Mesodermal cell (in vitro differentiated cells): ENCODE measurements at regions not wholly inside any gene's neighbourhood (a gene's known extent, or its start where the extent isn't known, plus 50 kb on each side); places are given as distances from the start of the nearest gene placed in this dataset.
"Not testable (repeated sequence)": the region's sequence is repeated elsewhere in the genome, so short reads cannot be mapped to it uniquely, and the experiment has no call there.

Source experiments
- H3K27ac ChIP-seq: 2 replicates; pipeline ENCODE4 v1.7.0; 2013; ENCODE audit warnings: mild to moderate bottlenecking, low read depth, low read length, moderate library complexity; ENCODE audit not compliant: severe bottlenecking
- H3K36me3 ChIP-seq: 2 replicates; pipeline ENCODE4 v1.7.1; 2013; ENCODE audit warnings: mild to moderate bottlenecking, low read length, moderate library complexity; ENCODE audit not compliant: control insufficient read depth, insufficient read depth
- H3K4me1 ChIP-seq: one replicate; pipeline ENCODE4 v1.7.1; 2013; ENCODE audit warnings: mild to moderate bottlenecking, low read length; ENCODE audit not compliant: insufficient read depth, control insufficient read depth, poor library complexity, severe bottlenecking
- H3K4me3 ChIP-seq: 2 replicates; pipeline ENCODE4 v1.7.0; 2013; ENCODE audit warnings: low read length, control low read depth, mild to moderate bottlenecking; ENCODE audit not compliant: insufficient read depth, poor library complexity, severe bottlenecking; ENCODE audit errors: extremely low read depth
- H3K9me3 ChIP-seq: 2 replicates; pipeline ENCODE4 v1.7.1; 2013; ENCODE audit warnings: mild to moderate bottlenecking, low read length, moderate library complexity; ENCODE audit not compliant: control insufficient read depth
- WGBS, 2 experiments: methylation state at CpG; one replicate each; pipeline ENCODE4 v1.1.5; 2013; ENCODE audit warnings: missing lambda C conversion rate in 2 of 2; ENCODE audit not compliant: insufficient coverage in 2 of 2; 5-methylcytosine and 5-hydroxymethylcytosine counted together

DNA sequence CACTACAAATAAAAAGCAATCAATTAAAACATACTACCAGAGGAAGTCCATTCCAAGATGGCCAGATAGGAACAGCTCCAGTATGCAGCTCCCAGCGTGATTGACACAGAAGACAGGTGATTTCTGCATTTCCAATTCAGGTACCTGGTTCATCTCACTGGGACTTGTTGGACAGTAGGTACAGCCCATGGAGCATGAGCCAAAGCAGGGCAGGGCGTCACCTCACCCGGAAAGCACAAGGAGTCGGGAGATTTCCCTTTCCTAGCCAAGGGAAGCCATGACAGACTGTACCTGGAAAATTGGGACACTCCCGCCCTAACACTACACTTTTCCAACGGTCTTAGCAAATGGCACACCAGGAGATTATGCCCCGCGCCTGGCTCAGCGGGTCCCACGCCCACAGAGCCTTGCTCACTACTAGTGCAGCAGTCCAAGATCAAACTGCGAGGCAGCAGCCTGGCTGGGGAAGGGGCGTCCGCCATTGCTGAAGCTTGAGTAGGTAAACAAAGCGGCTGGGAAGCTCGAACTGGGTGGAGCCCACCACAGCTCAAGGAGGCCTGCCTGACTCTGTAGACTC is 106.0 kb downstream of the BUD13 start:
- 84 to 94% methylated on average over 9 to 14 of the region's 15 CpGs for WGBS, 2 experiments
- not testable (repeated sequence) for H3K4me3 ChIP-seq

DNA sequence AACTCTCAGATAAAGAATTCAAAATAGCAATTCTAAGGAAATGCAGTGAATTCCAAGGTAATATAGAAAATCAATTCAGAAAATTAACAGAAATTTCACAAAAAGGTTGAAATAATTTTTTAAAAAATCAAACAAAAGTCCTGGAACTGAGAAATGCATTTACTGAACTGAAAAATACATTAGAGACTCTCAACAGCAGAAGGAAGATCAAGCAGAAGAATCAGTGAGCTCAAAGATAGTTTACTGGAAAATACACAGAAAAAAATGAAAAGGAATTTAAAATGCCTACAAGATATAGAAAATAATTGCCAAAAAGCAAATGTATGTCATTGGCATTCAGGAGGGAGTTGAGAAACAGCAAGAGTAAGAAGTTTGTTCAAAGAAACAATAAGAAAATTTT is 107.3 kb downstream of the BUD13 start:
- H3K9me3 ChIP-seq: peaks cover 14% of the 10 kb centered on the region
- no peak overlapping the region for H3K4me3 ChIP-seq
- H3K4me1 ChIP-seq: no peaks in the 10 kb centered on the region

More for the DNA sequence above, 106.0 kb downstream of the BUD13 start:
- not testable (repeated sequence) for H3K27ac ChIP-seq, H3K36me3 ChIP-seq, H3K4me1 ChIP-seq
- H3K9me3 ChIP-seq: peaks cover 14% of the 10 kb centered on the region

DNA sequence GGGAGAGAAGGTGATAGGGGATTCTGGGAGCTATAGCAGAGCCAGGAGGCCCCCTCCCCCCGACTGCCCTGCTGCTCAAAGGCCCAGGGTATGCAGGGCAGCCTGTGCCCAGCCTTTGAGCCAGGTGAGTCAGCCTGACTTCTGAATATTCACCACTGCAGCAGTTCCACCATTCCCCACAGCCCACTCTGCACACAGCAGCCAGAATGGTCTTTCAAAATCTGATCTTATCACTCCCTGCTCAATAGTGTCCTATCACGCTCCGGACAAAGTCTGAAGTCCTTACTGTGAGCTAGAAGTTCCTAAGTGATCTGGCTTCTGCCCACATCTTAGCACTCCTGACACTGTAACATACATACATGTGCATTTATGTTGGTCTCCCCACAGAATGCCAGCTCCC is 111.7 kb downstream of the BUD13 start:
- Histone ChIP-seq H3K36me3 (no peaks in the 10 kb centered on the region), H3K4me3 (no peak overlapping the region), H3K27ac (no peak overlapping the region), H3K9me3 (peaks cover 13% of the 10 kb centered on the region), H3K4me1 (no peaks in the 10 kb centered on the region)
- 80 to 92% methylated on average over 3 of the region's 3 CpGs for WGBS, 2 experiments

More for the DNA sequence above, 107.3 kb downstream of the BUD13 start:
- Histone ChIP-seq H3K36me3 (no peaks in the 10 kb centered on the region), H3K27ac (no peak overlapping the region)

DNA sequence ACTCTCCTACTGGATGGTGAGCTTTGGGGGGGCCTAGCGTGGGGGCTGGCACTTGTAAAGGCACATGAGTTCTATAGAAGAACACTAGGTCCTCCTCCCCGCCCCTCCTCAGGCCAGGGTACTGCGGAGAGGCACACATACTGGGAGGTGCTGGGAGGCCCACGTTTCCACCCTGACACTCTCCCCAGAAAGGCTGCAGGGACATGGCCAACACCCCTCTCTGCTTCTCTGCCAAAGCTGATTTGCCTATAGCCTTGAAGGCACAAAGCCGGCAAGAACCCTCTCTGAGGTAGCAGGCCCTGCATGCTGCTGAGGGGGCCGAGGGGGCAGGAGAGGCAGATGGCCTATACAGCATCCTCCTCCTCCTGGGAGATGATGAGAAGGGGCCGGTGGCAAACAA is 112.8 kb downstream of the BUD13 start:
- H3K9me3 ChIP-seq: peaks cover 3% of the 10 kb centered on the region
- no peaks in the 10 kb centered on the region for H3K4me1 ChIP-seq
- H3K36me3 ChIP-seq: no peaks in the 10 kb centered on the region
- H3K27ac ChIP-seq: no peak overlapping the region
- 88 to 100% methylated on average over 3 to 6 of the region's 7 CpGs for WGBS, 2 experiments
- H3K4me3 ChIP-seq: no peak overlapping the region

DNA sequence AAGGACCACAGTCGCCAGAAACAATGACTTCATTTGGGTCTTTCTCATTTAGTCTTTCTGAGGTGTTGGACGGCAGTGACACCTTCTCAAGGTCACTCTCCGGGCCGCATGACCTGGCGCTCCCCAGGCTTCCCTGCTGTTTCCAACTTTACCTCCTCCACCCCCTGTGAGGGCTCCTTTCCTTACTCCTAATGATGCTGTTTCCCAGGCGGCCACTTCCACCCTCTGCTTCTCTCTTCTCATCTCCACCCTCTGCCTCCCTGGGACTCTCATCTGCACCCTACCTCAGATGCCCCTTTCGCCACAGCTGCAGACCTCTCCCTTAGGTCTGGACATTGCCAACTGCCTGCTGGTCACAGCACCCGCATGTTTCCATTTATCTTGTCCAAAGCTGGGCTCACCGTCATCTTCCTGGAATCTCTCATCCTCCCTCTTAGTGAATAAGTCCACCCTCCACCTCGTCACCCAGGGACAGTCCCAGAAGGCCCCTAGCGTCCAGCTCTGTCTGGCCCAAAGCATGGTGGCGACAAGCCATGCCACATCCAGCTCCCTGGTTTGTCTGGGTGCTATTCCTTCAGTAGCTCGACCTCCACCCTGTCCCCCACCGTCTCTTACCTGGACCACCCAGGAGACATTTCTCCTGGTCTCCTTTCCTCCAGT is 113.8 kb downstream of the BUD13 start:
- Histone ChIP-seq H3K27ac (no peak overlapping the region), H3K4me1 (no peaks in the 10 kb centered on the region), H3K4me3 (no peak overlapping the region), H3K9me3 (no peaks in the 10 kb centered on the region), H3K36me3 (no peaks in the 10 kb centered on the region)
- 92 to 93% methylated on average over 13 to 14 of the region's 14 CpGs for WGBS, 2 experiments

DNA sequence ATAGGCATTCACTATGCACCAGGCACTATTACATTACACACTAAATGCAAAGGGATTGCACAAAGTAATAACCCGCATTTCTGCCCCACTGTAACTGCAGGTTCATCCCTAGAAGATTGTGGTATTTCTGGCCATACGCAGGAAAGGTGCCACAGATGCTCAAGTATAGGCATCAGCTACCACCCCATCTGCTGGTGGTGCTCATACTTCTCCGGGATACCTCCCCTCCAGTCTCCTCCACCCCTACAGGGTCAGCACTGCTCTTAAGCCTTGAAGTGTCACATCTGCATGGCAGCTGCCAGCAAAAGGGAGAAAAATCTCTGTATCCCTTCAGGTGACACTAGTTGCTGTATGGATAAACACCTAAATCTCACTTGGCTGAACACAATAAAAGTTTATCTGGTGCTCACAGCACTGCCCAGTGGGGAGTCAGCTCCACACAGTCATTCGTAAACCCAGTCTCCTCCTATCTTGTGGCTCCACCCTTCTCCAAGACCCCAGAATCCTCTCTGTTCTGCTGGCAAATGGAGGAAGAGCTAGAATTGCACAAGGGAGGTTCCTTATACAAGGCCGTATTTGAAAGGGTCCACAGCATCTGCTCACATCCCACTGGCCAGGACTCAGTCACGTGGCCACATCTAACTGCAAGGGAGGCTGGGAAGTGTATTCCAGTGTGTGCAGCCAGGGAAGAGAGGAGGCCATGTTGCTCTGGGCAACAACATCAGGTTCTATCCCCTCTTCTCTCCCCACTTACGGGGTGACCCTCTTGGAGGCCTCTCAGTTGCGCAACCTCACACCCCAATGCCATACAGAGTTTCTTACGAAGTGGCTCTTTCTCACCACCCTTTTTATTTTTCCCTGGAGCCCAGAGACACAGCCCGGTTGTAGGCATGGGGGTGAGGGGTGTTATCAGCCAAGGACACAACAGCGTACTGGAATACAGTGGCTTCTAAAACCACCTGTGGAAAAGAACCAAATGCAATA is 114.7 kb downstream of the BUD13 start:
- Histone ChIP-seq H3K4me3 (no peak overlapping the region), H3K9me3 (no peaks in the 10 kb centered on the region), H3K4me1 (no peaks in the 10 kb centered on the region), H3K27ac (no peak overlapping the region), H3K36me3 (no peaks in the 10 kb centered on the region)
- whole genome bisulfite sequencing, 2 experiments: 89 to 95% methylated on average over 6 to 7 of the region's 11 CpGs

DNA sequence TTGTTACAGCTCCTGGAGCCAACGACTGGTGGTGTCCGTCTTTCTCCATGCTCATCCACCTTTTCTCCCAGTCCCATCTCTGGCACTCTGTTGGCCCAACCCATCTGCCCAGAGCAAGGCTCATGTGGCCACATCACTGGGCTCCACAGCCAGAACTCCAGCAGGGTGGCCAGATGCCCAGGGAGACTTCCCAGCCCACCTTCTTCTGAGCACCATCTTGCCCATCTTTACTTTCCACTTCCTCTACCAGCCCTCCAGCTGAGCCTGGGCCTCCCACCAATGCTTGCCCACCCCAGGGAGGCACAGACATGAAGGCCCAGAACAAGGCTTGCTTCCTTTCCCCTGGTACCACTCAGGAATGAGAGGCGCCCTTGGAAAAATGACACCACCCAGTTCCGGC is 116.8 kb downstream of the BUD13 start:
- WGBS, 2 experiments: 81 to 96% methylated on average over 2 to 3 of the region's 4 CpGs
- H3K9me3 ChIP-seq: no peaks in the 10 kb centered on the region
- no peak overlapping the region for H3K27ac ChIP-seq
- no peak overlapping the region for H3K4me3 ChIP-seq
- no peaks in the 10 kb centered on the region for H3K36me3 ChIP-seq
- H3K4me1 ChIP-seq: no peaks in the 10 kb centered on the region

DNA sequence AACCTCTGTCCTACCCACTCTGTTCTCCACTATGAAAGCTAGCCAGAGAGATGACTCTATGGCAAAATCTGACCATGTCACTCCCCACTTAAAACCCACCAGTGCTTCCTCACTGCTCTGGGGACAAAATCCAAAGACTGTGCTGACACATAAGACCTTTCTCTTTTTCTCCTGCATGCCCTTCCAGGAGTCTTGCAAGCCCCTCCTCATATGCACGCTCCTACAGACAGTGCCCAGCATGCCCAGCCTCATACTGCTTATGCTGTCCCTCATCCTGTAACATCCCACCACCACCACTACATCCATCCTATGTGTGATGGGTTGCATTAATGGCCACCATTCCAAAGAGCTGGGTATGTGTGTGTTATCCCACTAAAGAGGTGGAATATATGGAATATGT is 118.3 kb downstream of the BUD13 start:
- Histone ChIP-seq H3K4me1 (no peaks in the 10 kb centered on the region), H3K36me3 (no peaks in the 10 kb centered on the region), H3K4me3 (no peak overlapping the region), H3K9me3 (no peaks in the 10 kb centered on the region), H3K27ac (no peak overlapping the region)
- 100% methylated on average over 1 of the region's 1 CpG; no CpG with 5 or more reads in 1 of the 2 experiments for WGBS, 2 experiments

DNA sequence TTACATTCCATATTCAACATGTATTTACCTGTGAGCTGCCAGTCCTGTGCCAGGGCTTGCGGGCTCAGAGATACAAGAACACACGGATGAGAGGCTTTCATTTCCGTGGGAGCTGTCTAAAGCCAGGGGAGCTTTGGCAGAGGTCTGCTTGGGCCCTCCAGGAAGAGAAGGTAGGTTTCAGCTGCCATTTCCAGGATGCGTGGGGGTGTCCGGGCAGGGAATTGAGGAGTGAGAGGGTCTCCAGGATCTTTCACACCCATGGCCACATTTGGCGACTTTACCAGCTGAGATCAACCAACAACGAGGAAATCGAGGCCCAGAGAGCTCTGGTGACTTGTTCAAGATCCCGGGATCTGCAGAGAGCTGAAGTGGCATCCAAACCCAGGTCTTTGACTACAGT is 119.6 kb downstream of the BUD13 start:
- WGBS, 2 experiments: 91 to 95% methylated on average over 6 to 8 of the region's 9 CpGs
- H3K4me3 ChIP-seq: no peak overlapping the region
- H3K27ac ChIP-seq: no peak overlapping the region

DNA sequence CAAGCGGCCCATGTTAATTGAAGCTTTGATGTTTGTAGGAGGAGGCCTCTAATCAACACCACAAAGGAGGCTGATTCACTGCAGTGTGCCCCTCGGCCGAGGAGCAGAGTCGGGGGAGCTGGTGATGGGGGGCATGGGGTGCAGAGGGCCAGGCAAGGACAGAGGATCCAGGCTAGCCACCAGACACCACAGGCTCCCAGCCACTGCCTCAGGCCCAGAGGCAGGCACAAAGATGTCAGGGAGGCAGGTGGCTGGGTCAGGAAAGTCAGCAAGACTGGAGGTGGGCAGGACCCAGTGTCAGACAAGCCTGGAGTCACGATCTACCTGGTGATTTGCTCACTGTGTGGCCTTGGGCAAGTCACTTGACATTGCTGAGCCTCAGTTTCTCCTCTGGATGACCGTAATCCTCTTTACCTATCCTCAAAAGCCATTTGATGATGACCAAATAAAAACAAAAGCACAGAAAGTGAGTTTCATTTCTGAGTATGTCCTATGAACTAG is 121.0 kb downstream of the BUD13 start:
- no peaks in the 10 kb centered on the region for H3K4me1 ChIP-seq
- WGBS, 2 experiments: 56 to 58% methylated on average over 1 to 4 of the region's 6 CpGs
- H3K36me3 ChIP-seq: no peaks in the 10 kb centered on the region
- H3K9me3 ChIP-seq: no peaks in the 10 kb centered on the region
- no peak overlapping the region for H3K27ac ChIP-seq
- no peak overlapping the region for H3K4me3 ChIP-seq

More for the DNA sequence above, 119.6 kb downstream of the BUD13 start:
- Histone ChIP-seq H3K9me3 (no peaks in the 10 kb centered on the region), H3K4me1 (no peaks in the 10 kb centered on the region), H3K36me3 (no peaks in the 10 kb centered on the region)
